Peyer's patch (tissue), 4 donors: ENCODE measurements at regions not wholly inside any gene's neighbourhood (a gene's known extent, or its start where the extent isn't known, plus 50 kb on each side); places are given as distances from the start of the nearest gene placed in this dataset.

Experiments
- DNase-seq, 3 donors: peaks; one replicate each; pipeline ENCODE4 v3.0.0-alpha.2; 2017 to 2019
- H3K27ac ChIP-seq, 4 donors: fragments of 200-600 bp; sonication (generic); one replicate each; pipeline ENCODE4 v1.5.1; 2016 to 2019
- H3K27me3 ChIP-seq, 2 donors: fragments of 200-600 bp; sonication (generic); one replicate each; pipeline ENCODE4 v1.5.1; 2019
- H3K36me3 ChIP-seq, 3 donors: fragments of 200-600 bp; sonication (generic); one replicate each; pipeline ENCODE4 v1.5.1; 2016 to 2019
- H3K4me1 ChIP-seq, 4 donors: fragments of 200-600 bp; sonication (generic); one replicate each; pipeline ENCODE4 v1.5.1; 2016 to 2019
- H3K4me3 ChIP-seq, 4 donors: fragments of 200-600 bp; sonication (generic); 1 replicate in 3 of 4; 2 replicates in 1 of 4; pipeline ENCODE4 v1.5.1; 2016 to 2019; ENCODE audit warnings: mild to moderate bottlenecking in 1 of 4
- H3K9me3 ChIP-seq, 4 donors: fragments of 200-600 bp; sonication (generic); one replicate each; pipeline ENCODE4 v1.5.1; 2016 to 2019; ENCODE audit warnings: mild to moderate bottlenecking in 1 of 4
- CTCF ChIP-seq, 6 experiments: fragments of 450-650 bp in 4 of 6; fragments of 200-600 bp in 2 of 6; sonication (generic) in 1 of 6; IDR thresholded peaks; one replicate each; pipeline ENCODE4 v1.5.1; 2017 to 2019; ENCODE audit warnings: antibody characterized with exemption in 6 of 6, mild to moderate bottlenecking in 3 of 6, moderate library complexity in 1 of 6
- POLR2A ChIP-seq, 2 donors: fragments of 450-650 bp; IDR thresholded peaks; one replicate each; pipeline ENCODE4 v1.5.1; 2017; ENCODE audit warnings: antibody characterized with exemption in 2 of 2, mild to moderate bottlenecking in 2 of 2, moderate library complexity in 2 of 2

- Histone ChIP-seq H3K27ac (no peak overlapping the region), H3K27me3 (no peaks in the 10 kb centered on the region)
- TF ChIP-seq CTCF (IDR thresholded peaks at IDR 0.05) (no peak), POLR2A (IDR thresholded peaks at IDR 0.05) (no peak)
These were observed 507.3 kb upstream of the AUTS2 start for GRCh38 chr7:69090936-69091335.

GRCh38 chr7:69091521-69091920 lies 506.8 kb upstream of the AUTS2 start:
- TF ChIP-seq CTCF (IDR thresholded peaks at IDR 0.05): no peak
- TF ChIP-seq POLR2A (IDR thresholded peaks at IDR 0.05): no peak
- no peaks in the 10 kb centered on the region for H3K36me3 ChIP-seq
- no peaks in the 10 kb centered on the region for H3K4me1 ChIP-seq
- no peak overlapping the region for H3K27ac ChIP-seq
- no peak overlapping the region for H3K4me3 ChIP-seq
- no peak for DNase-seq
- no peaks in the 10 kb centered on the region for H3K27me3 ChIP-seq
- H3K9me3 ChIP-seq: peaks cover 0 to 8% (median 0%) of the 10 kb centered on the region in 4 donors

More at GRCh38 chr7:69090936-69091335, 507.3 kb upstream of the AUTS2 start:
- Histone ChIP-seq H3K4me1 (no peaks in the 10 kb centered on the region), H3K36me3 (no peaks in the 10 kb centered on the region), H3K4me3 (no peak overlapping the region), H3K9me3 (peaks cover 0 to 8% (median 0%) of the 10 kb centered on the region in 4 donors)
- no peak for DNase-seq

GRCh38 chr7:69095127-69095526 lies 503.1 kb upstream of the AUTS2 start:
- Histone ChIP-seq H3K27ac (no peak overlapping the region), H3K4me3 (no peak overlapping the region), H3K9me3 (peaks cover 0 to 8% (median 0%) of the 10 kb centered on the region in 4 donors), H3K36me3 (no peaks in the 10 kb centered on the region), H3K27me3 (no peaks in the 10 kb centered on the region), H3K4me1 (no peaks in the 10 kb centered on the region)
- no peak for TF ChIP-seq CTCF (IDR thresholded peaks at IDR 0.05)
- no peak for TF ChIP-seq POLR2A (IDR thresholded peaks at IDR 0.05)
- no peak for DNase-seq

- DNase-seq: no peak
- H3K4me1 ChIP-seq: no peaks in the 10 kb centered on the region
- peaks cover 0 to 8% (median 0%) of the 10 kb centered on the region in 4 donors for H3K9me3 ChIP-seq
- H3K27me3 ChIP-seq: no peaks in the 10 kb centered on the region
- TF ChIP-seq CTCF (IDR thresholded peaks at IDR 0.05) (no peak), POLR2A (IDR thresholded peaks at IDR 0.05) (no peak)
- H3K36me3 ChIP-seq: no peaks in the 10 kb centered on the region
- H3K4me3 ChIP-seq: no peak overlapping the region
- no peak overlapping the region for H3K27ac ChIP-seq
These were observed 502.6 kb upstream of the AUTS2 start for GRCh38 chr7:69095649-69096048.

GRCh38 chr7:69104023-69104422 lies 494.3 kb upstream of the AUTS2 start:
- H3K4me3 ChIP-seq: no peak overlapping the region
- H3K4me1 ChIP-seq: no peaks in the 10 kb centered on the region
- no peaks in the 10 kb centered on the region for H3K36me3 ChIP-seq
- no peak for TF ChIP-seq POLR2A (IDR thresholded peaks at IDR 0.05)
- no peak for TF ChIP-seq CTCF (IDR thresholded peaks at IDR 0.05)
- H3K9me3 ChIP-seq: no peaks in the 10 kb centered on the region
- H3K27me3 ChIP-seq: no peaks in the 10 kb centered on the region
- H3K27ac ChIP-seq: no peak overlapping the region
- DNase-seq: no peak

GRCh38 chr7:69105092-69105491 lies 493.2 kb upstream of the AUTS2 start:
- H3K4me3 ChIP-seq: no peak overlapping the region
- no peak for TF ChIP-seq CTCF (IDR thresholded peaks at IDR 0.05)
- TF ChIP-seq POLR2A (IDR thresholded peaks at IDR 0.05): no peak
- H3K36me3 ChIP-seq: no peaks in the 10 kb centered on the region
- no peaks in the 10 kb centered on the region for H3K27me3 ChIP-seq
- no peaks in the 10 kb centered on the region for H3K9me3 ChIP-seq
- DNase-seq: no peak
- H3K27ac ChIP-seq: no peak overlapping the region
- no peaks in the 10 kb centered on the region for H3K4me1 ChIP-seq
